Panc1 (cell line): ENCODE measurements at regions not wholly inside any gene's neighbourhood (a gene's known extent, or its start where the extent isn't known, plus 50 kb on each side); places are given as distances from the start of the nearest gene placed in this dataset.
A peak's percentile ranks its signal among the peaks of the same experiment; 100 is the strongest.

Source experiments
- ATAC-seq: fragments of 200-7000 bp; cut with Tn5 transposase; 2 replicates; pipeline ENCODE4 v1.9.1; 2020; ENCODE audit warnings: mild to moderate bottlenecking, moderate library complexity
- BruUV-seq: library from RNA; stranded (reverse); fragments of 400-500 nt; replicated peaks from 2 replicates; lab custom pipeline; 2021; lab: Mats Ljungman, UMichigan
- CTCF ChIA-PET: fragments of 300-600 bp; sonication (Branson Sonifier 250); formaldehyde crosslinking; loops from one replicate; lab custom pipeline; 2022; ENCODE audit warnings: antibody characterized with exemption; lab: Charles Lee
- POLR2A ChIA-PET: fragments of 300-600 bp; sonication (Branson Sonifier 250); formaldehyde crosslinking; loops from one replicate; lab custom pipeline; 2022; ENCODE audit warnings: antibody characterized with exemption; lab: Charles Lee
- DNase-seq: peaks from one replicate; pipeline ENCODE4 v3.0.0-alpha.2; 2010; ENCODE audit warnings: low read depth, low spot score
- H3K27ac ChIP-seq: 2 replicates; pipeline ENCODE4 v1.5.1; 2011; ENCODE audit warnings: mild to moderate bottlenecking, low read length, inconsistent platforms
- H3K27me3 ChIP-seq: fragments of 200-500 bp; sonication (Bioruptor generic); 2 replicates; pipeline ENCODE4 v1.6.0; 2014; ENCODE audit warnings: low read length, inconsistent platforms; ENCODE audit not compliant: control insufficient read depth, insufficient read depth
- H3K36me3 ChIP-seq: fragments of 200-500 bp; sonication (Bioruptor generic); 2 replicates; pipeline ENCODE4 v1.5.1; 2014; ENCODE audit warnings: inconsistent platforms, mild to moderate bottlenecking, low read length, moderate library complexity; ENCODE audit not compliant: control insufficient read depth, insufficient read depth
- H3K4me1 ChIP-seq: 2 replicates; pipeline ENCODE4 v1.5.1; 2011; ENCODE audit warnings: inconsistent platforms, mild to moderate bottlenecking, low read length, moderate library complexity; ENCODE audit not compliant: control insufficient read depth, insufficient read depth
- H3K4me3 ChIP-seq, 2 experiments: 2 replicates each; pipeline ENCODE4 v1.5.1; 2011 to 2012; ENCODE audit warnings: low read depth in 2 of 2, low read length in 2 of 2, mild to moderate bottlenecking in 2 of 2, inconsistent platforms in 1 of 2, moderate library complexity in 1 of 2
- H3K9me3 ChIP-seq: fragments of 200-500 bp; sonication (Bioruptor generic); 2 replicates; pipeline ENCODE4 v1.5.1; 2014; ENCODE audit warnings: low read depth, mild to moderate bottlenecking, inconsistent platforms, low read length, moderate library complexity; ENCODE audit not compliant: control insufficient read depth, insufficient read depth
- CTCF ChIP-seq: fragments of 450-650 bp; IDR thresholded peaks from 2 replicates; pipeline ENCODE4 v1.5.1; 2017; ENCODE audit warnings: mild to moderate bottlenecking
- POLR2AphosphoS5 ChIP-seq: IDR thresholded peaks from 2 replicates; pipeline ENCODE4 v1.6.1; 2012; ENCODE audit warnings: mild to moderate bottlenecking, low read depth, low read length, moderate library complexity
- REST ChIP-seq, 2 experiments: IDR thresholded peaks; 2 replicates each; pipeline ENCODE4 v1.6.1; 2011 to 2012; ENCODE audit warnings: low read depth in 2 of 2, control low read depth in 1 of 2, low read length in 1 of 2, mild to moderate bottlenecking in 1 of 2, moderate library complexity in 1 of 2; ENCODE audit not compliant: insufficient read depth in 1 of 2
- SIN3A ChIP-seq: IDR thresholded peaks from 2 replicates; pipeline ENCODE4 v1.6.1; 2012; ENCODE audit warnings: low read depth, mild to moderate bottlenecking, low read length, moderate library complexity, borderline replicate concordance; ENCODE audit not compliant: insufficient read depth
- TCF7L2 ChIP-seq: IDR thresholded peaks from 2 replicates; pipeline ENCODE4 v1.6.1; 2011; ENCODE audit warnings: mild to moderate bottlenecking, low read depth, low read length, inconsistent platforms
- in situ Hi-C: cut with HindIII; loops from 2 replicates; pipeline ENCODE4 v1.10.0; 2016; ENCODE audit warnings: low sequenced_read_pairs, low pct_unique_long_range_greater_than_20kb
- intact Hi-C: fragments of 100-400 bp; cut with micrococcal nuclease; formaldehyde crosslinking; loops from one replicate; pipeline ENCODE4 v1.10.0; 2022; ENCODE audit not compliant: unreplicated experiment

- ATAC-seq (no peak), DNase-seq (no peak)
- intact Hi-C loops, result no loop called here
- ChIA-PET POLR2A (no interaction called here), CTCF (no interaction called here)
- BruUV-seq, result no TSS peak
- peaks cover 10% of the 10 kb centered on the region; the same call in 1 of the 2 replicates for H3K4me1 ChIP-seq
- H3K27me3 ChIP-seq, result no peaks in the 10 kb centered on the region
- TF ChIP-seq POLR2AphosphoS5, result no peak
- TF ChIP-seq CTCF, result no peak
- TF ChIP-seq SIN3A, result no peak
- no peak for TF ChIP-seq TCF7L2
- TF ChIP-seq REST (IDR thresholded peaks at IDR 0.05; ENCODE audit: insufficient read depth in 1 of 2, low read depth in 2 of 2, low read length in 1 of 2), result no peak
- H3K9me3 ChIP-seq, result no peaks in the 10 kb centered on the region
- in situ Hi-C loops, result no loop called here
- no peak overlapping the region for H3K27ac ChIP-seq
- no peaks in the 10 kb centered on the region for H3K36me3 ChIP-seq
- H3K4me3 ChIP-seq, result no peak overlapping the region
These were observed 84.4 kb upstream of the MLN start for GRCh38 chr6:33888183-33888582.

GRCh38 chr6:33886673-33887144, 82.9 kb upstream of the MLN start:
- Histone ChIP-seq H3K36me3 (no peaks in the 10 kb centered on the region), H3K4me3 (no peak overlapping the region), H3K27ac (no peak overlapping the region), H3K9me3 (no peaks in the 10 kb centered on the region), H3K4me1 (peaks cover 10% of the 10 kb centered on the region; the same call in 1 of the 2 replicates), H3K27me3 (no peaks in the 10 kb centered on the region)
- ATAC-seq (0 out of 2 replicates have a peak, but pooled peaks have one; percentile 31), DNase-seq (no peak)
- in situ Hi-C loops, result no loop called here
- POLR2A ChIA-PET, result no interaction called here
- TF ChIP-seq SIN3A, result no peak
- no peak for TF ChIP-seq CTCF
- TF ChIP-seq TCF7L2, result no peak
- TF ChIP-seq POLR2AphosphoS5, result no peak
- no peak for TF ChIP-seq REST (IDR thresholded peaks at IDR 0.05; ENCODE audit: insufficient read depth in 1 of 2, low read depth in 2 of 2, low read length in 1 of 2)
- intact Hi-C loops, result no loop called here
- CTCF ChIA-PET, result no interaction called here
- BruUV-seq, result no TSS peak
